ENCODE measurements at regions not wholly inside any gene's neighbourhood (a gene's known extent, or its start where the extent isn't known, plus 50 kb on each side); places are given as distances from the start of the nearest gene placed in this dataset.

DNA sequence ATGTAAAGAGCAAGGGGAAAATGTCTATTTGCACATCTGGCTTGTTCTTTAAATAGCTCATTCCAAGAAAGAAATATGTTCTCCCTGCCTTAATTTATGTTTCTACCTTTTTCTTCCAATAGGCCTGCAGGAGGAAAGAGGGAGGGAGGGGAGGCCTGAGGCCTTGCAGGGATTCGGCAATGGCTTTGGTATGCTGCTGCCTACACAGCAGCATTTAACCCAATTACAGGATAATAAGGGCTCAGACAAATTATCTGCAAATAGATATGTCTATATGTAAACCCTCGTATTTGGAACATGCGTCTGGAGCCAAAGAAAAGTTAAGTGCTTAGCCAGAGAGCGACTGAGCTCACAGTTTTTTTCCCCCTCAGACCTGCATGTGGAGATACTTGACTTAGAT is 277.2 kb downstream of the CDC5L start:
- peaks cover 4% of the 10 kb centered on the region; the same call in 1 of the 2 replicates for H3K27me3 Mint-ChIP-seq (ENCODE audit: low read depth)

More for the DNA sequence above, 277.2 kb downstream of the CDC5L start:
- Histone ChIP-seq H3K23me2 (ENCODE audit: insufficient read length, low read depth, low read length, poor library complexity, severe bottlenecking) (no peaks in the 10 kb centered on the region), H3K27me3 (ENCODE audit: insufficient read depth, low read length) (no peaks in the 10 kb centered on the region), H3K56ac (ENCODE audit: insufficient read length, low read depth, low read length) (no peak overlapping the region), H2AK5ac (ENCODE audit: insufficient read length, low read length) (no peak overlapping the region), H4K5ac (ENCODE audit: insufficient read length, low read depth, low read length) (no peak overlapping the region), H3K9ac (ENCODE audit: extremely low read depth, insufficient read length, low read length) (no peak overlapping the region), H3K79me1 (ENCODE audit: insufficient read depth, low read depth, low read length, poor library complexity, severe bottlenecking) (no peaks in the 10 kb centered on the region), H3K4me1 (ENCODE audit: insufficient read depth, low read length) (peaks cover 42% of the 10 kb centered on the region), H3T11ph (ENCODE audit: low read length) (no peak overlapping the region), H2BK12ac (ENCODE audit: insufficient read length, low read depth, low read length) (no peak overlapping the region), H2BK5ac (ENCODE audit: insufficient read length, low read length) (no peak overlapping the region), H2BK20ac (ENCODE audit: low read depth, low read length, poor library complexity, severe bottlenecking) (no peak overlapping the region), H2AFZ (ENCODE audit: low read length) (no peak overlapping the region), H4K20me1 (ENCODE audit: control insufficient read depth, insufficient read depth, insufficient read length) (no peaks in the 10 kb centered on the region), H3K27ac (ENCODE audit: insufficient read length, low read depth, low read length) (no peak overlapping the region), H3K14ac (ENCODE audit: insufficient read depth, low read length) (no peak overlapping the region), H3K9me3 (ENCODE audit: control insufficient read depth, low read depth, low read length) (no peaks in the 10 kb centered on the region), H2BK15ac (ENCODE audit: low read depth, low read length) (no peak overlapping the region), H4K8ac (replicated peaks; ENCODE audit: insufficient read length, low read depth, low read length) (no peak overlapping the region), H3K18ac (ENCODE audit: insufficient read length, low read depth, low read length) (no peak overlapping the region), H3K4me2 (ENCODE audit: insufficient read depth, insufficient read length, low read length) (no peak overlapping the region), H4K91ac (ENCODE audit: insufficient read length, low read depth, low read length) (peak overlapping the region; percentile 87), H3K23ac (ENCODE audit: insufficient read length, low read depth, low read length) (no peak overlapping the region), H3K4ac (ENCODE audit: low read depth, low read length) (no peak overlapping the region), H2BK120ac (ENCODE audit: low read depth, low read length, poor library complexity, severe bottlenecking) (no peak overlapping the region), H3K79me2 (ENCODE audit: insufficient read depth, low read length) (no peaks in the 10 kb centered on the region)
- H3K9me3 Mint-ChIP-seq, result no peaks in the 10 kb centered on the region; a peak in 1 of 5 replicates
- DNase-seq, result peak; percentile 22
- H3K27ac Mint-ChIP-seq, result peak overlapping the region in 2 of 3 experiments; percentile 63 to 96; a peak in 5 of 7 replicates
- TF ChIP-seq, protein P1, sequence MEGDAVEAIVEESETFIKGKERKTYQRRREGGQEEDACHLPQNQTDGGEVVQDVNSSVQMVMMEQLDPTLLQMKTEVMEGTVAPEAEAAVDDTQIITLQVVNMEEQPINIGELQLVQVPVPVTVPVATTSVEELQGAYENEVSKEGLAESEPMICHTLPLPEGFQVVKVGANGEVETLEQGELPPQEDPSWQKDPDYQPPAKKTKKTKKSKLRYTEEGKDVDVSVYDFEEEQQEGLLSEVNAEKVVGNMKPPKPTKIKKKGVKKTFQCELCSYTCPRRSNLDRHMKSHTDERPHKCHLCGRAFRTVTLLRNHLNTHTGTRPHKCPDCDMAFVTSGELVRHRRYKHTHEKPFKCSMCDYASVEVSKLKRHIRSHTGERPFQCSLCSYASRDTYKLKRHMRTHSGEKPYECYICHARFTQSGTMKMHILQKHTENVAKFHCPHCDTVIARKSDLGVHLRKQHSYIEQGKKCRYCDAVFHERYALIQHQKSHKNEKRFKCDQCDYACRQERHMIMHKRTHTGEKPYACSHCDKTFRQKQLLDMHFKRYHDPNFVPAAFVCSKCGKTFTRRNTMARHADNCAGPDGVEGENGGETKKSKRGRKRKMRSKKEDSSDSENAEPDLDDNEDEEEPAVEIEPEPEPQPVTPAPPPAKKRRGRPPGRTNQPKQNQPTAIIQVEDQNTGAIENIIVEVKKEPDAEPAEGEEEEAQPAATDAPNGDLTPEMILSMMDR (conservative IDR thresholded peaks at IDR 0.05), result no peak
- H3K36me3 Mint-ChIP-seq (ENCODE audit: insufficient read depth in 1 of 3, low read depth in 3 of 3), result no peaks in the 10 kb centered on the region
- no peak overlapping the region for H3K4me3 Mint-ChIP-seq
- no CpG with 5 or more reads among the region's 4 CpGs for WGBS (ENCODE audit: extremely low coverage, insufficient read length, low lambda C conversion rate)
- peaks cover 86 to 90% of the 10 kb centered on the region in 2 experiments for H3K4me1 Mint-ChIP-seq

Measured in H9 (cell line).